HG02870 (cell line): ENCODE measurements at regions not wholly inside any gene's neighbourhood (a gene's known extent, or its start where the extent isn't known, plus 50 kb on each side); places are given as distances from the start of the nearest gene placed in this dataset.
"Not testable (repeated sequence)": the region's sequence is repeated elsewhere in the genome, so short reads cannot be mapped to it uniquely, and the experiment has no call there.

ENCODE experiments used
- ATAC-seq: cut with Tn5 transposase; IDR thresholded peaks from one replicate; pipeline ENCODE4 v1.9.1; 2021; ENCODE audit warnings: mild to moderate bottlenecking, moderate library complexity; ENCODE audit not compliant: unreplicated experiment

GRCh38 chr13:50261130-50261901, 246.1 kb downstream of the KCNRG start:
- no peak for ATAC-seq

GRCh38 chr13:50267066-50267465, 251.8 kb downstream of the KCNRG start:
- no peak for ATAC-seq

DNA sequence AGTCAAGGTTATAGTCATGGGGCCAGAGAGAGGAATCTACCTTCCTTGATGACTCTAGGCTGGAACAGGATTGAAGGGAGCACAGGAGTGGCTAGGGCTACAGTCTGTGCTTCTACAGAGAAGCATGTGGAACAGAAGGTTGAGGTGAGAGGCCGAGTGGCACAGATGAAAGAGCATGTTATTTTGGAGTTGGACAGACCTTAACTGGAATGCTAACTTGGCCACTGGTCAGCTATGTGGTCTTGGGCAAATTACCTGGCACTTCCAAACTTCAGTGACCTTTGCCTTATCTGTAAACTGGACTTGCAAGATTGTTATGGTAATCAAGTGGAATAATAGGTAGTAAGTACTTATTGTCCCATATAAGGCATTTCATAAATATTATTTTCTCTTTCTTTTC, 252.7 kb downstream of the KCNRG start:
- ATAC-seq, result no peak

DNA sequence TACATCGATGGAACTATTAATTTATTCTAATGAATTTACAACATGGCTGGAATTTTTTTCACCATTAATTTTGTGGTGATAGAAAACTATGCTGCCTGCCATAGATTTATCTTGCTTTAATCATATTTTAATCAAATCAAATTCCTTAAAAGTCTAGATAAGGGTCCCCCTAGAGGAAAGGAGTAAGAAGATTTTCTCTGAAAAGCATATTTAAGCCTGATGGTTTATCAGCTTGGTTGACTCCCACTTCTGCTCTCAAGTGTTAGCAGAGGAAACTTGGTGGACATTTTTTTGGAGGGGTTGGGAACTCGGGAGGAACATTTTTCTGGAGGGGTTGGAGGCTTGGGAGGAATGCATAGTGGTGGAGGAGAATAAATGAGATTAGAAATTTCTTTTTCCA, 253.3 kb downstream of the KCNRG start:
- ATAC-seq, result no peak

- ATAC-seq, result no peak
Observed at GRCh38 chr13:50274181-50274580, 258.9 kb downstream of the KCNRG start.

GRCh38 chr13:50275392-50276063, 260.3 kb downstream of the KCNRG start:
- no peak for ATAC-seq

DNA sequence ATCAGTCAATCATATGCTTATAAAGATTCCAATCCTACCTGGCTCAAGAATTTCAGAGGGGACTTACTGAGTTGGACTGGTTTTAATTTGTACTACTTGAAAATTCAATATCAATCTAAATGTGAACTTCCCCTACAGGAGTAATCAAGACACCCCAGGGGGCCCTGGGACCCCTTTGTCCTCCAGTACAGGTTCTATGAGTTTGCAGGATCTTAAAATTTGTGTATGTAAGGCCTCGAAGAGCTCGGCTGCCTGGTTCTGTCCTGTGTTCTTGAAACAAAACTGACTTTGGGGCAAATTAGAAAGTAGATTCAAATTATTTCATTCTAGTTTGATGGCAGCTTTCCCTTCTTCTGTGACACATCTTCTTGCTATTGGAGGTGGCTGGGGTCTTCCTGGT, 261.3 kb downstream of the KCNRG start:
- ATAC-seq, result no peak

- ATAC-seq, result no peak
Observed at GRCh38 chr13:50277127-50277526, 261.9 kb downstream of the KCNRG start.

DNA sequence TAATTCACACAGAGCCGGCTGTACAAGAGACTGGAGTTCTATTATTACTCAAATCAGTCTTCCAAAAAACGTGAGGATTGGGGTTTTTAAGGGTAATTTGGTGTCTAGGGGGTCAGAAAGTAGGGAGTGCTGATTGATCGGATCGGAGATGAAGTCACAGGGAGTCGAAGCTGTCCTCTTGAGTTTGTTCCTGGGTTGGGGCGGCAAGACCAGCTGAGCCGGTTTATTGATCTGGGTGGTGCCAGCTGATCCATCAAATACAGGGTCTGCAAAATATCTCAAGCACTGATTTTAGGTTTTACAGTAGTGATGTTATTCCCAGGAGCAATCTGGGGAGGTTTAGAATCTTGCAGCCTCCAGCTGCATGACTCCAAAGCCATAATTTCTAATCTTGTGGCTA, 262.7 kb downstream of the KCNRG start:
- ATAC-seq, result no peak

GRCh38 chr13:50280441-50280937, 265.2 kb downstream of the KCNRG start:
- ATAC-seq, result no peak

- no peak for ATAC-seq
Observed at GRCh38 chr13:50282016-50282415, 266.8 kb downstream of the KCNRG start.

DNA sequence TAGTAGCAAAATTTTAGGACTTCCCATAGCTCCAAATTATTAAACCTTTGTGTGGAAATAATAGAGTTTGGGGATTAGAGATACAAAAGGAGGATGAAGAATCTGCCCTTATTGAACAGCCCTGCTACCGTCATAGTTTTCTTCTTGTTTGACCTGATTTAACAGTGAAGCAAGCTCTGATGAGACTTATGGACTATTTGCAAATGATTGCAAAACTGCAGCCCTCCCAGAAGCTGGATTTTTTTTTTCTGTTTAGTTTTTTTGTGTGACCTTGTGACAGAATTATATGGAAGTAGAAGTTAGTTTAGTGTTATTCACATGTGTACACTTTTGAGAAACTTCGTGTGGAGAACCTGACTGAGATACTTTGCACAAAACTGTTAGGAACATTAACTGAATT, 267.8 kb downstream of the KCNRG start:
- ATAC-seq, result no peak

- no peak for ATAC-seq
Observed at GRCh38 chr13:50284540-50284939, 269.3 kb downstream of the KCNRG start.

DNA sequence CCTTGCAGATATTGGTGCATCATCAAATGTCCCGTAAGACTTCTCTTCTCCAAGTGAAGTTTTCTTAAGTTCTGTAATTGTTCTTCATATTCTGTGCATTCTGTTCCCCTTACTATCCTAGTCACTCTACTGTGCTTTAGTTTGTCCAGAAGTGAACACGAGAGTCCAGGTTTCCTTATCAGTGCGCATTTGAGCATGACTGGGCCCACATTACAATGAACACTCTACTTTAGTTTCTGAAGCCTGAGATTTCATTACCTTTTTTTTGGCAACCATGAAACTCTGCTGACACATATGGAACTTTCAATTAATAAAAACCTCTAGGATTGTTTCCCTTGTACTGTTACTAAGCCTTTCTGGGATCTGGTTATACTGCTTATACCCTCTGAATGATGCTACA, 270.0 kb downstream of the KCNRG start:
- no peak for ATAC-seq

DNA sequence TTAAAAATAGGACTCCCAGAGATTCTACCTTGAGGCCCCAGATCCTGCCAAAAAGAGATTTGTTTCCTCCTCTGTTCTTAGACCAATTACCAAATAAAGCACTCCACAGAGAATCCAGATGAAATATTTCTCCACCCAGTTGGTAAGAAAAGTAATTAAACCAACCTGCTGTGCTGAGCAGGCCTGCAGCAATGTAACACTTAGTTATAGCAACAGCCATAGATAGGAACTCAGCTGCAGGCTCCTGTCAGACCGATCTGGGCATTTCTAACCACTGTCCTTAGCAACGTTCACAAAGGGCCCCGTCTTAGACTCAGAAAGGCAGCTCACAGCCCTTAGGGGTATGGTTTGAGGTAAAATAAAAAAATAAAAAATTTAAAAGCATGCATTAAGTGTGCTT, 271.1 kb downstream of the KCNRG start:
- ATAC-seq, result no peak

DNA sequence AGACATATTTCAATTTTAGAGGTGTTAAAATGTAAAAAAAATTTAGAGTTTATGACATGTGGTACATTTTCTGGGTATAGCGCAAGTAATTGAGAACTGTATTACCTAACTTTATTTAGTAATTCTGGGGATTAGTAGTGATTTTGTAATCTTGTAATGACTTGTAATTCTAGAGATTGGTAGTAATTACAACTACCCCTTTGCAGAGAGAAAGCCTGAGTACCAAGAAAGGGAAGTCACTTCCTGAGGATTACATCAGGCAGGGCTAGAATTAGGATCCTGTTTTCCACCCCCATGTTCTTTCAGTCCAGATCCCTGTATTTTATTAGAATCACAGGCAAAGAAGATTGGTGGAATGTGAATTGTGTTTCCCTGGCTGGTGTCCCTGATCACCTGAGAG, 274.9 kb downstream of the KCNRG start:
- no peak for ATAC-seq

- no peak for ATAC-seq
Observed at GRCh38 chr13:50291611-50292010, 276.4 kb downstream of the KCNRG start.

DNA sequence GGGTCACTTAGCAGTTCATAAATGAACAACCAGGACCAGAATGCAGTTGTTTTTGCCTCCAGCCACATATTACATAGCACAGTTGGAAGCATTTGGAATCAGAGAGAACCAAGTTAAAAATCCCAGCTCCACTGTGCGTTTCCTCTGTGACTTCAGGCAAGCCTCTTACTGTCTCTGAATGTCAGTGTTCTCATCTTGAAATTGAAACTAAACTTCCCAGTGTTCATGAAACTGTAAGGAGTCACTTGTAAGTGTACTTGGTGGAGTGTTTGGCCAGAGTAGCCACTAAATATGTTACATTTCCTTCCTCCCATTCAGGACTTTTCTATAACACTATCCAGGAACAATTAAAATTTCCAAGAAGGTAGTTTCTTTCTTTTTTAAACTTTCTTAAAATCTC, 276.8 kb downstream of the KCNRG start:
- no peak for ATAC-seq

DNA sequence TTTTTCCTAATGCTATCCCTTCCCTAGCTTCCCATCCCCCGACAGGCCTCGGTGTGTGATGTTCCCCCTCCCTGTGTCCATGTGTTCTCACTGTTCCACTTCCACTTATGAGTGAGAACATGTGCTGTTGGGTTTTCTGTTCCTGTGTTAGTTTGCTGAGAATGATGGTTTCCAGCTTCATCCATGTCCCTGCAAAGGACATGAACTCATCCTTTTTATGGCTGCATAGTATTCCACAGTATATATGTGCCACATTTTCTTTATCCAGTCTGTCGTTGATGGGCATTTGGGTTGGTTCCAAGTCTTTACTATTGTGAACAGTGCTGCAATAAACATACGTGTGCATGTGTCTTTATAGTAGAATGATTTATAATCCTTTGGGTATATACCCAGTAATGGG, 279.2 kb downstream of the KCNRG start:
- ATAC-seq, result not testable (repeated sequence)

GRCh38 chr13:50299546-50300249, 284.5 kb downstream of the KCNRG start:
- no peak for ATAC-seq

DNA sequence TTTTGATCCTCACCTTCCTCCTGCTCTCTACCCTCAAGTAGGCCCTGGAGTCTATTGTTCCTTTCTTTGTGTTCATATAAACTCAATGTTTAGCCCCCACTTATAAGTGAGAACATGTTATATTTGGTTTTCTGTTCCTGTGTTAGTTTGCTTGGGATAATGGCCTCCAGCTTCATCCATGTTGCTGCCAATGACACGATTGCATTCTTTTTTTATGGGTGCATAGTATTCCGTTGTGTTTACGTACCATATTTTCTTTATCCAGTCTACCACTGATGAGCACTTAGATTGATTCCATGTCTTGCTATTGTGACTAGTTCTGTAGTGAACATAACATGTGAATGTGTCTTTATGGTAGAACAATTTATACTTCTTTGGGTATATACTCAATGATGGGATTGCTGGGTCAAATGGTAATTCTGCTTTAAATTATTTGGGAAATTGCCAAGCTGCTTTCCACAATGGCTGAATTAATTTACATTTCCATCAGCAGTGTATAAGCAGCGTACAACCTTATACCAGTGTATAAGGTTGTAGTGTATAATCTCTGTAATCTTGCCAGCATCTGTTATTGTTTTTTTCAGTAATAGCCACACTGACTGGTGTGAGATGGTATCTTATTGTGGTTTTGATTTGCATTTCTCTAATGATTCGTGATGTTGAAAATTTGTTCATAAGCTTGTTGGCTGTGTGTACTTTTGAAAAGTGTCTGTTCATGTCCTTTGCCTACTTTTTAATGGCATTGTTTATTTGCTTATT, 288.9 kb downstream of the KCNRG start:
- no peak for ATAC-seq
